ENCODE measurements at regions not wholly inside any gene's neighbourhood (a gene's known extent, or its start where the extent isn't known, plus 50 kb on each side); places are given as distances from the start of the nearest gene placed in this dataset.

DNA sequence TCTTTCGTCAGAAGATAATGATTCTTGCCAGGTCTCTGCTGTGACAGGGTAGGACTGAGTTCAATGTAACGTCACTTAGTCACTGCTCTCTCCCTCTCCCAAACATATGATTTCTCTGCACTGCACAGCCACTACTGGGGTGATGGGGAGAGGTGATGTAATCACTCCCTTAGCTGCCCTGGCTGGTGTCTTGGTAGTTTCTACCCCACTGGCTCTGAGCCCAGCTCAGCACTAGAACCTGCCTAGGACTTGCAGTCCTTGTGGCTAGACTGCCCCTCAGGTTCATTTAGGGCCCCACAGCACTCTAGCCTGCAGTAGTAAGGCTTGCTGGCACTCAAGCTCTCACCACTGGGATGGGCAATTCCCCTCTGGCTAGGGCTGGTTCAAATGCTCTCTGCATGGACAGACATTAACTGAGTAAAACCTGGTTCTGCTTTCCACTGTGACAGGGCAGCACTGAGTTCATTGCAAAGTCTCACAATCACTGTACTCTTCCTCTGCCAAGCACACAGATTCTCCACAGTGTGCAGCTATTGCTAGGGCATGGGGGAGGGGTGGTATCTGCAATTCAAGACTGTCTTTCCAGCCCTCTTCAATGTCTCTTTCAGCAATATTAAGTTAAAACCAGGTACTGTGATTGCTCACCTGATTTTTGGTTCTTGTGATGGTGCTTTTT lies 571.4 kb upstream of the FAT3 start:
- Histone ChIP-seq H3K36me3 (no peaks in the 10 kb centered on the region), H3K9me3 (no peaks in the 10 kb centered on the region), H3K27me3 (no peaks in the 10 kb centered on the region), H3K4me3 (no peak overlapping the region), H3K4me1 (peaks cover 0 to 3% (median 0%) of the 10 kb centered on the region in 4 donors), H3K27ac (replicated peaks in 1 of 4) (no peak overlapping the region)
- intact Hi-C loops (cut with DNase I) = no loop called here
- TF ChIP-seq, protein P1, sequence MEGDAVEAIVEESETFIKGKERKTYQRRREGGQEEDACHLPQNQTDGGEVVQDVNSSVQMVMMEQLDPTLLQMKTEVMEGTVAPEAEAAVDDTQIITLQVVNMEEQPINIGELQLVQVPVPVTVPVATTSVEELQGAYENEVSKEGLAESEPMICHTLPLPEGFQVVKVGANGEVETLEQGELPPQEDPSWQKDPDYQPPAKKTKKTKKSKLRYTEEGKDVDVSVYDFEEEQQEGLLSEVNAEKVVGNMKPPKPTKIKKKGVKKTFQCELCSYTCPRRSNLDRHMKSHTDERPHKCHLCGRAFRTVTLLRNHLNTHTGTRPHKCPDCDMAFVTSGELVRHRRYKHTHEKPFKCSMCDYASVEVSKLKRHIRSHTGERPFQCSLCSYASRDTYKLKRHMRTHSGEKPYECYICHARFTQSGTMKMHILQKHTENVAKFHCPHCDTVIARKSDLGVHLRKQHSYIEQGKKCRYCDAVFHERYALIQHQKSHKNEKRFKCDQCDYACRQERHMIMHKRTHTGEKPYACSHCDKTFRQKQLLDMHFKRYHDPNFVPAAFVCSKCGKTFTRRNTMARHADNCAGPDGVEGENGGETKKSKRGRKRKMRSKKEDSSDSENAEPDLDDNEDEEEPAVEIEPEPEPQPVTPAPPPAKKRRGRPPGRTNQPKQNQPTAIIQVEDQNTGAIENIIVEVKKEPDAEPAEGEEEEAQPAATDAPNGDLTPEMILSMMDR (IDR thresholded peaks at IDR 0.05) = no peak
- no peak for DNase-seq (ENCODE audit: extremely low spot score)
- 61% methylated on average over 2 of the region's 2 CpGs for WGBS

DNA sequence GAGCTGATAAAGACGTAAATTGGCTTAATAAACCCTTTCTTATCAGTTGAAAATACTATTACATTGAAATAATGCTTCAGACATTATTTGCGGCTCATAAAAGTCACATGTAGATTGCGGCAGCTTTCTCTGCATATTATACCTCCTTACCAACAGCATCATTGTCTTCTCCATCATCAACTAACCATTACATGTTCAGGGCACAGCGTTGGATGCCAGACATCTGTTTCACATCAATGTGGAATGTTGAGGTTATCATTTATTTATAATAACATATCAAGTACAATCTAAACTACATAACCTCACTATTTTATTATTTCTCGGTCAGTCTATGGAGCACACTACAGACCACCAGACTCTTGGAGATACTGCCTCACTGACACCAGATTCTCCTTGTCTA lies 573.8 kb upstream of the FAT3 start:
- H3K27ac ChIP-seq (replicated peaks in 1 of 4) = no peak overlapping the region
- H3K36me3 ChIP-seq = no peaks in the 10 kb centered on the region
- H3K9me3 ChIP-seq = no peaks in the 10 kb centered on the region
- WGBS = 74% methylated on average over 5 of the region's 5 CpGs
- intact Hi-C loops (cut with DNase I) = no loop called here
- no peak overlapping the region for H3K4me3 ChIP-seq
- DNase-seq (ENCODE audit: extremely low spot score) = no peak
- H3K4me1 ChIP-seq = peaks cover 0 to 3% (median 0%) of the 10 kb centered on the region in 4 donors
- TF ChIP-seq POLR2AphosphoS5 (IDR thresholded peaks at IDR 0.05) = no peak
- no peak for TF ChIP-seq POLR2A (IDR thresholded peaks at IDR 0.05; ENCODE audit: low read depth)
- TF ChIP-seq, protein P1 (IDR thresholded peaks at IDR 0.05) = no peak
- no peak for TF ChIP-seq EP300 (IDR thresholded peaks at IDR 0.05)
- H3K27me3 ChIP-seq = no peaks in the 10 kb centered on the region

DNA sequence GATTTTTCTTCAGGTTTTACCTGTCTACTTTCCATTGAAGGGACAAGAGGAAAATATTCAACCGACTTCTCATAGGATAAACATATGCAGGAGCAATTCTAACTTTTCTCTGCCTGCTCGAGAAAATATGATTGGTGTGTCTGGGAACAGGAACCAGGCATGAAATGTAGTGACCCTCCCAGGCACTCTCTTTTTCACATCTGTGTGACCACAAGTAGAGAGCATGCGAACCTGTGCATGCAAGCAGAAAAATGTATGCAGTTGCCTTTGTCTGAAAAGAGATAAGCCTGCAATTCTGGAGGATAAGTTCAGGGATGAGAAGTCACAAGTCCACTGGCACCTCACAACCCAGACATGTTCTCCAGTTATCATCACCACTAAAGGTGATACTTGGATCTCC lies 583.5 kb upstream of the FAT3 start:
- Histone ChIP-seq H3K4me3 (no peak overlapping the region), H3K27ac (replicated peaks in 1 of 4) (no peak overlapping the region), H3K4me1 (no peaks in the 10 kb centered on the region), H3K27me3 (no peaks in the 10 kb centered on the region), H3K9me3 (no peaks in the 10 kb centered on the region), H3K36me3 (no peaks in the 10 kb centered on the region)
- intact Hi-C loops (cut with DNase I) = no loop called here
- DNase-seq (ENCODE audit: extremely low spot score) = no peak
- TF ChIP-seq, protein P1 (IDR thresholded peaks at IDR 0.05) = no peak
- TF ChIP-seq EP300 (IDR thresholded peaks at IDR 0.05) (no peak), POLR2A (IDR thresholded peaks at IDR 0.05; ENCODE audit: low read depth) (no peak), POLR2AphosphoS5 (IDR thresholded peaks at IDR 0.05) (no peak)
- 87% methylated on average over 3 of the region's 3 CpGs for WGBS

DNA sequence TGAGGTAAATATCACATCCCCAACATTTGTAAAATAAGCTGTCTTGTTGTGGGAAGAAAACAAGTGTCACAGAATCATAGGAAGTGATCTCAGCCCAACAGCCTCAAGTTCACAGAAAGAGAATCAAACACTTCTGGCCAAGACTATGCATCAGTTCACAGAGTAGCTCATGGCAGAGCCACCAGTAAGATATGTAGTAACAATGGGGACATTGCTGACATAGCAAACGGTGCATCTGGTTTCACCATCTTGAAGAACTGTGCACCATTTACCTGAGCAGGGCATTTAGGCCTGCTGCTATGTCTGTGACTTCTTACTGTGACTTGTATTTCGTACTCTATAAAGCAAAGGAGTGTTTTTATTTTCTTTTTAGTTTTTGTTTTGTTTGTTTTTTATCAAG lies 585.3 kb upstream of the FAT3 start:
- H3K4me3 ChIP-seq = no peak overlapping the region
- no peak for DNase-seq (ENCODE audit: extremely low spot score)
- no peaks in the 10 kb centered on the region for H3K36me3 ChIP-seq
- no peak overlapping the region for H3K27ac ChIP-seq (replicated peaks in 1 of 4)
- no peaks in the 10 kb centered on the region for H3K27me3 ChIP-seq
- TF ChIP-seq EP300 (IDR thresholded peaks at IDR 0.05) = no peak
- no peak for TF ChIP-seq POLR2AphosphoS5 (IDR thresholded peaks at IDR 0.05)
- no peak for TF ChIP-seq POLR2A (IDR thresholded peaks at IDR 0.05; ENCODE audit: low read depth)
- TF ChIP-seq, protein P1 (IDR thresholded peaks at IDR 0.05) = no peak
- no peaks in the 10 kb centered on the region for H3K9me3 ChIP-seq
- H3K4me1 ChIP-seq = no peaks in the 10 kb centered on the region
- intact Hi-C loops (cut with DNase I) = no loop called here
- 82% methylated on average over 2 of the region's 2 CpGs for WGBS
